ENCODE measurements at regions not wholly inside any gene's neighbourhood (a gene's known extent, or its start where the extent isn't known, plus 50 kb on each side); places are given as distances from the start of the nearest gene placed in this dataset.

- no peak for TF ChIP-seq CTCF (IDR thresholded peaks at IDR 0.05; ENCODE audit: low read depth, low read length)
- DNase-seq (ENCODE audit: extremely low read depth, low read depth): no peak
Measured at GRCh38 chr2:204207866-204208265, 271.3 kb downstream of the ICOS start.

GRCh38 chr2:204213588-204213987, 277.0 kb downstream of the ICOS start:
- no peak for TF ChIP-seq CTCF (IDR thresholded peaks at IDR 0.05; ENCODE audit: low read depth, low read length)
- DNase-seq (ENCODE audit: extremely low read depth, low read depth): no peak

GRCh38 chr2:204218040-204218439, 281.5 kb downstream of the ICOS start:
- no peak for DNase-seq (ENCODE audit: extremely low read depth, low read depth)
- TF ChIP-seq CTCF (IDR thresholded peaks at IDR 0.05; ENCODE audit: low read depth, low read length): no peak

GRCh38 chr2:204219196-204219595, 282.6 kb downstream of the ICOS start:
- TF ChIP-seq CTCF (IDR thresholded peaks at IDR 0.05; ENCODE audit: low read depth, low read length): no peak
- no peak for DNase-seq (ENCODE audit: extremely low read depth, low read depth)

- DNase-seq (ENCODE audit: extremely low read depth, low read depth): no peak
- TF ChIP-seq CTCF (IDR thresholded peaks at IDR 0.05; ENCODE audit: low read depth, low read length): no peak
Measured at GRCh38 chr2:204220896-204221295, 284.3 kb downstream of the ICOS start.

- TF ChIP-seq CTCF (IDR thresholded peaks at IDR 0.05; ENCODE audit: low read depth, low read length): no peak
Measured at GRCh38 chr2:204223046-204223445, 286.5 kb downstream of the ICOS start.

GRCh38 chr2:204223544-204223943, 287.0 kb downstream of the ICOS start:
- no peak for DNase-seq (ENCODE audit: extremely low read depth, low read depth)
- TF ChIP-seq CTCF (IDR thresholded peaks at IDR 0.05; ENCODE audit: low read depth, low read length): no peak

More at GRCh38 chr2:204223046-204223445, 286.5 kb downstream of the ICOS start:
- DNase-seq (ENCODE audit: extremely low read depth, low read depth): no peak

Data from AG09319 (cell line).